BJ (cell line): ENCODE measurements at regions not wholly inside any gene's neighbourhood (a gene's known extent, or its start where the extent isn't known, plus 50 kb on each side); places are given as distances from the start of the nearest gene placed in this dataset.

Experiments
- CTCF ChIA-PET: fragments of 350-600 bp; formaldehyde crosslinking; extraction: SDS; loops from one replicate; lab custom pipeline; 2021; ENCODE audit warnings: antibody characterized with exemption, inconsistent platforms; lab: Yijun Ruan, JAX
- POLR2A ChIA-PET: fragments of 300-600 bp; sonication (Branson Sonifier 250); formaldehyde crosslinking; extraction: SDS; loops from one replicate; lab custom pipeline; 2021; ENCODE audit warnings: antibody characterized with exemption; lab: Charles Lee
- DNase-seq: peaks from one replicate; pipeline ENCODE4 v3.0.0-alpha.2; 2011; ENCODE audit warnings: low read depth
- H3K27me3 ChIP-seq: 2 replicates; pipeline ENCODE4 v1.6.0; 2011; ENCODE audit warnings: low read length; ENCODE audit not compliant: control insufficient read depth, insufficient read depth
- H3K36me3 ChIP-seq: 2 replicates; pipeline ENCODE4 v1.5.1; 2011; ENCODE audit warnings: low read length; ENCODE audit not compliant: control insufficient read depth, insufficient read depth
- H3K4me3 ChIP-seq: 2 replicates; pipeline ENCODE4 v1.5.1; 2011; ENCODE audit warnings: low read depth, mild to moderate bottlenecking, control low read depth, low read length
- CTCF ChIP-seq: IDR thresholded peaks from 2 replicates; pipeline ENCODE4 v1.5.1; 2011; ENCODE audit warnings: low read depth, mild to moderate bottlenecking, control low read depth, inconsistent platforms, low read length, moderate library complexity; ENCODE audit not compliant: insufficient read depth

GRCh38 chr9:110058304-110058953 lies 149.5 kb downstream of the C9orf152 start:
- H3K27me3 ChIP-seq, result no peaks in the 10 kb centered on the region
- H3K4me3 ChIP-seq, result no peak overlapping the region
- TF ChIP-seq CTCF, result peak; percentile 34; the same call in 1 of the 2 replicates
- ChIA-PET CTCF (interaction anchor here (0.5 to 2.5 kb wide), 5 partner anchors 9 to 770 kb away, joined by 3 to 10 read pairs (median 3); no protein-coding TSS in a partner anchor), POLR2A (no interaction called here)
- no peak for DNase-seq
- peaks cover 6% of the 10 kb centered on the region for H3K36me3 ChIP-seq

GRCh38 chr9:110059461-110059860 lies 148.5 kb downstream of the C9orf152 start:
- CTCF ChIA-PET, result interaction anchor here (1.3 to 2.5 kb wide), 2 partner anchors 10 to 88 kb away, joined by 3 to 10 read pairs; no protein-coding TSS in a partner anchor
- no peak for DNase-seq
- no peaks in the 10 kb centered on the region for H3K27me3 ChIP-seq
- no peak overlapping the region for H3K4me3 ChIP-seq
- POLR2A ChIA-PET, result no interaction called here
- TF ChIP-seq CTCF, result no peak
- peaks cover 6% of the 10 kb centered on the region for H3K36me3 ChIP-seq

- CTCF ChIA-PET, result interaction anchor here (0.7 to 0.9 kb wide), 2 partner anchors 161 to 213 kb away, joined by 3 to 4 read pairs; no protein-coding TSS in a partner anchor
- no peak for DNase-seq
- H3K36me3 ChIP-seq, result no peaks in the 10 kb centered on the region
- TF ChIP-seq CTCF, result no peak
- no peak overlapping the region for H3K4me3 ChIP-seq
- POLR2A ChIA-PET, result no interaction called here
- no peaks in the 10 kb centered on the region for H3K27me3 ChIP-seq
Observed at GRCh38 chr9:110064803-110065202, 143.2 kb downstream of the C9orf152 start.

- DNase-seq, result no peak
- Histone ChIP-seq H3K27me3 (no peaks in the 10 kb centered on the region), H3K4me3 (no peak overlapping the region), H3K36me3 (no peaks in the 10 kb centered on the region)
- TF ChIP-seq CTCF, result no peak
- POLR2A ChIA-PET, result no interaction called here
- CTCF ChIA-PET, result no interaction called here
Observed at GRCh38 chr9:110065532-110065931, 142.4 kb downstream of the C9orf152 start.

- ChIA-PET CTCF (interaction anchor here (0.6 to 1.3 kb wide), 2 partner anchors 9 to 1918 kb away, joined by 3 read pairs; no protein-coding TSS in a partner anchor), POLR2A (no interaction called here)
- Histone ChIP-seq H3K4me3 (no peak overlapping the region), H3K36me3 (no peaks in the 10 kb centered on the region), H3K27me3 (no peaks in the 10 kb centered on the region)
- DNase-seq, result no peak
- TF ChIP-seq CTCF, result no peak
Observed at GRCh38 chr9:110066929-110067716, 140.8 kb downstream of the C9orf152 start.
